WTC11 (cell line): ENCODE measurements at regions not wholly inside any gene's neighbourhood (a gene's known extent, or its start where the extent isn't known, plus 50 kb on each side); places are given as distances from the start of the nearest gene placed in this dataset.

Source experiments
- ATAC-seq: fragments of 200-7000 bp; cut with Tn5 transposase; 2 replicates; pipeline ENCODE4 v1.10.0; 2021; ENCODE audit warnings: mild to moderate bottlenecking, moderate library complexity
- CTCF ChIA-PET: fragments of 300-600 bp; sonication (Branson Sonifier 250); formaldehyde crosslinking; loops from one replicate; lab custom pipeline; 2021; ENCODE audit warnings: antibody characterized with exemption; lab: Charles Lee
- POLR2A ChIA-PET: fragments of 350-600 bp; sonication (Branson Sonifier 250); formaldehyde crosslinking; loops from one replicate; lab custom pipeline; 2021; ENCODE audit warnings: antibody characterized with exemption; lab: Charles Lee
- DNase-seq: peaks from one replicate; pipeline ENCODE4 v3.0.0; 2021; ENCODE audit warnings: low spot score
- H3K27ac Mint-ChIP-seq: 2 replicates; pipeline ENCODE4 v1.8.0; 2021; ENCODE audit warnings: mixed read lengths
- H3K27me3 Mint-ChIP-seq: 2 replicates; pipeline ENCODE4 v1.8.0; 2021; ENCODE audit warnings: low read depth, mild to moderate bottlenecking, moderate library complexity, mixed read lengths
- H3K36me3 Mint-ChIP-seq: 2 replicates; pipeline ENCODE4 v1.8.0; 2021; ENCODE audit warnings: mixed read lengths
- H3K4me1 Mint-ChIP-seq: 2 replicates; pipeline ENCODE4 v1.8.0; 2022; ENCODE audit warnings: mixed read lengths
- H3K4me3 Mint-ChIP-seq: 2 replicates; pipeline ENCODE4 v1.8.0; 2021; ENCODE audit warnings: mild to moderate bottlenecking, moderate library complexity, mixed read lengths
- H3K9me3 Mint-ChIP-seq: 2 replicates; pipeline ENCODE4 v1.8.0; 2021; ENCODE audit warnings: mixed read lengths
- ATF1 ChIP-seq: sonication (generic); formaldehyde crosslinking; IDR thresholded peaks from 2 replicates; pipeline ENCODE4 v1.8.1; 2023; ENCODE audit warnings: mild to moderate bottlenecking, moderate library complexity, missing genetic modification reagents
- ATF3 ChIP-seq: sonication (generic); formaldehyde crosslinking; conservative IDR thresholded peaks from 2 replicates; pipeline ENCODE4 v1.8.1; 2022; ENCODE audit warnings: mild to moderate bottlenecking, missing genetic modification reagents
- FOXP4 ChIP-seq: sonication (generic); formaldehyde crosslinking; IDR thresholded peaks from 2 replicates; pipeline ENCODE4 v1.8.0; 2022; ENCODE audit warnings: mild to moderate bottlenecking, missing genetic modification reagents
- KAT7 ChIP-seq: sonication (generic); formaldehyde crosslinking; IDR thresholded peaks from 2 replicates; pipeline ENCODE4 v1.8.1; 2023; ENCODE audit warnings: missing genetic modification reagents, mild to moderate bottlenecking, borderline replicate concordance
- MXD4 ChIP-seq: fragments of 250-450 bp; sonication (Bioruptor Pico); IDR thresholded peaks from 2 replicates; pipeline ENCODE4 v1.8.0; 2021; ENCODE audit warnings: mild to moderate bottlenecking, moderate library complexity, borderline replicate concordance
- NFYB ChIP-seq: sonication (generic); formaldehyde crosslinking; conservative IDR thresholded peaks from 2 replicates; pipeline ENCODE4 v1.8.0; 2022; ENCODE audit warnings: low read depth, missing genetic modification reagents
- RORB ChIP-seq: fragments of 250-450 bp; sonication (Bioruptor Pico); IDR thresholded peaks from 2 replicates; pipeline ENCODE4 v1.9.0; 2021; ENCODE audit warnings: mild to moderate bottlenecking
- SOX15 ChIP-seq: fragments of 250-450 bp; sonication (Bioruptor Pico); IDR thresholded peaks from 2 replicates; pipeline ENCODE4 v1.9.0; 2021; ENCODE audit warnings: mild to moderate bottlenecking
- SP1 ChIP-seq: sonication (generic); formaldehyde crosslinking; conservative IDR thresholded peaks from 2 replicates; pipeline ENCODE4 v1.8.1; 2022; ENCODE audit warnings: missing genetic modification reagents
- TEAD4 ChIP-seq: sonication (generic); formaldehyde crosslinking; IDR thresholded peaks from 2 replicates; pipeline ENCODE4 v1.8.0; 2022; ENCODE audit warnings: mild to moderate bottlenecking, missing genetic modification reagents
- TP53 ChIP-seq: sonication (generic); formaldehyde crosslinking; IDR thresholded peaks from 2 replicates; pipeline ENCODE4 v1.8.1; 2023; ENCODE audit warnings: mild to moderate bottlenecking, missing genetic modification reagents
- ZMAT4 ChIP-seq: fragments of 250-450 bp; sonication (Bioruptor Pico); IDR thresholded peaks from 2 replicates; pipeline ENCODE4 v1.9.0; 2021; ENCODE audit warnings: mild to moderate bottlenecking
- TF ChIP-seq, protein P1 (sequence below): fragments of 250-450 bp; sonication (Bioruptor Pico); IDR thresholded peaks from 2 replicates; pipeline ENCODE4 v1.9.0; 2021; ENCODE audit warnings: mild to moderate bottlenecking, borderline replicate concordance
- TF ChIP-seq, protein P2 (sequence below): sonication (generic); formaldehyde crosslinking; IDR thresholded peaks from 2 replicates; pipeline ENCODE4 v1.8.1; 2022; ENCODE audit warnings: low read depth, mild to moderate bottlenecking, moderate library complexity, missing genetic modification reagents, borderline replicate concordance
- TF ChIP-seq, protein P3 (sequence below): fragments of 200-600 bp; IDR thresholded peaks from 2 replicates; pipeline ENCODE4 v1.8.0; 2022; ENCODE audit warnings: antibody characterized with exemption
- TF ChIP-seq, protein P4 (sequence below): fragments of 250-450 bp; sonication (Bioruptor Pico); conservative IDR thresholded peaks from 2 replicates; pipeline ENCODE4 v1.9.0; 2021; ENCODE audit warnings: mild to moderate bottlenecking

DNA sequence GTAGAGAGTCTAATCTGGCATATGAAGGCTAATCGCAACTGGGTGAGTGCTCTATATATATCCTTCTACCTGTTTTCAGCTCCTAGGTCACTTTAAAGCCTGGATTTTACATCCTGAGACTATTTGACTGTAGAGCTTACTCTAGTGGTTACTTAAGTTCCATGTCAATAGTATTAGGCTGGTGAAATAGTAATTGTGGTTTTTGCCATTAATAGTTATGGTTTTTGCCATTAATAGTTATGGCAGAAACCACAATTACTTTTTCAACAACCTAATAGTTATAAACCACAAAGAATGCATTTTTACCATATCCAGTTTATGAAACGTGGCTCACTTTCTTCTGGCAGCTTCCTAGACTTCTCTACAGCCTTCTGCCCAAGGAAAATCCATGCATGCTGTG lies 263.1 kb upstream of the KIAA1217 start:
- no peak for ATAC-seq
- H3K36me3 Mint-ChIP-seq, result no peaks in the 10 kb centered on the region
- ChIA-PET CTCF (no interaction called here), POLR2A (no interaction called here)
- H3K4me3 Mint-ChIP-seq, result no peak overlapping the region
- no peaks in the 10 kb centered on the region for H3K4me1 Mint-ChIP-seq
- no peak overlapping the region for H3K27ac Mint-ChIP-seq
- no peak for DNase-seq
- TF ChIP-seq ZMAT4 (no peak), SOX15 (CRISPR knock-in tag) (no peak), ATF3 (CRISPR knock-in tag) (no peak), SP1 (CRISPR knock-in tag) (no peak), TEAD4 (CRISPR knock-in tag) (no peak), TP53 (no peak)
- TF ChIP-seq, protein P1, sequence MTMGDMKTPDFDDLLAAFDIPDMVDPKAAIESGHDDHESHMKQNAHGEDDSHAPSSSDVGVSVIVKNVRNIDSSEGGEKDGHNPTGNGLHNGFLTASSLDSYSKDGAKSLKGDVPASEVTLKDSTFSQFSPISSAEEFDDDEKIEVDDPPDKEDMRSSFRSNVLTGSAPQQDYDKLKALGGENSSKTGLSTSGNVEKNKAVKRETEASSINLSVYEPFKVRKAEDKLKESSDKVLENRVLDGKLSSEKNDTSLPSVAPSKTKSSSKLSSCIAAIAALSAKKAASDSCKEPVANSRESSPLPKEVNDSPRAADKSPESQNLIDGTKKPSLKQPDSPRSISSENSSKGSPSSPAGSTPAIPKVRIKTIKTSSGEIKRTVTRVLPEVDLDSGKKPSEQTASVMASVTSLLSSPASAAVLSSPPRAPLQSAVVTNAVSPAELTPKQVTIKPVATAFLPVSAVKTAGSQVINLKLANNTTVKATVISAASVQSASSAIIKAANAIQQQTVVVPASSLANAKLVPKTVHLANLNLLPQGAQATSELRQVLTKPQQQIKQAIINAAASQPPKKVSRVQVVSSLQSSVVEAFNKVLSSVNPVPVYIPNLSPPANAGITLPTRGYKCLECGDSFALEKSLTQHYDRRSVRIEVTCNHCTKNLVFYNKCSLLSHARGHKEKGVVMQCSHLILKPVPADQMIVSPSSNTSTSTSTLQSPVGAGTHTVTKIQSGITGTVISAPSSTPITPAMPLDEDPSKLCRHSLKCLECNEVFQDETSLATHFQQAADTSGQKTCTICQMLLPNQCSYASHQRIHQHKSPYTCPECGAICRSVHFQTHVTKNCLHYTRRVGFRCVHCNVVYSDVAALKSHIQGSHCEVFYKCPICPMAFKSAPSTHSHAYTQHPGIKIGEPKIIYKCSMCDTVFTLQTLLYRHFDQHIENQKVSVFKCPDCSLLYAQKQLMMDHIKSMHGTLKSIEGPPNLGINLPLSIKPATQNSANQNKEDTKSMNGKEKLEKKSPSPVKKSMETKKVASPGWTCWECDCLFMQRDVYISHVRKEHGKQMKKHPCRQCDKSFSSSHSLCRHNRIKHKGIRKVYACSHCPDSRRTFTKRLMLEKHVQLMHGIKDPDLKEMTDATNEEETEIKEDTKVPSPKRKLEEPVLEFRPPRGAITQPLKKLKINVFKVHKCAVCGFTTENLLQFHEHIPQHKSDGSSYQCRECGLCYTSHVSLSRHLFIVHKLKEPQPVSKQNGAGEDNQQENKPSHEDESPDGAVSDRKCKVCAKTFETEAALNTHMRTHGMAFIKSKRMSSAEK (CRISPR knock-in tag), result no peak
- TF ChIP-seq, protein P2, sequence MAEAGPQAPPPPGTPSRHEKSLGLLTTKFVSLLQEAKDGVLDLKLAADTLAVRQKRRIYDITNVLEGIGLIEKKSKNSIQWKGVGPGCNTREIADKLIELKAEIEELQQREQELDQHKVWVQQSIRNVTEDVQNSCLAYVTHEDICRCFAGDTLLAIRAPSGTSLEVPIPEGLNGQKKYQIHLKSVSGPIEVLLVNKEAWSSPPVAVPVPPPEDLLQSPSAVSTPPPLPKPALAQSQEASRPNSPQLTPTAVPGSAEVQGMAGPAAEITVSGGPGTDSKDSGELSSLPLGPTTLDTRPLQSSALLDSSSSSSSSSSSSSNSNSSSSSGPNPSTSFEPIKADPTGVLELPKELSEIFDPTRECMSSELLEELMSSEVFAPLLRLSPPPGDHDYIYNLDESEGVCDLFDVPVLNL (CRISPR knock-in tag), result no peak
- TF ChIP-seq, protein P3, sequence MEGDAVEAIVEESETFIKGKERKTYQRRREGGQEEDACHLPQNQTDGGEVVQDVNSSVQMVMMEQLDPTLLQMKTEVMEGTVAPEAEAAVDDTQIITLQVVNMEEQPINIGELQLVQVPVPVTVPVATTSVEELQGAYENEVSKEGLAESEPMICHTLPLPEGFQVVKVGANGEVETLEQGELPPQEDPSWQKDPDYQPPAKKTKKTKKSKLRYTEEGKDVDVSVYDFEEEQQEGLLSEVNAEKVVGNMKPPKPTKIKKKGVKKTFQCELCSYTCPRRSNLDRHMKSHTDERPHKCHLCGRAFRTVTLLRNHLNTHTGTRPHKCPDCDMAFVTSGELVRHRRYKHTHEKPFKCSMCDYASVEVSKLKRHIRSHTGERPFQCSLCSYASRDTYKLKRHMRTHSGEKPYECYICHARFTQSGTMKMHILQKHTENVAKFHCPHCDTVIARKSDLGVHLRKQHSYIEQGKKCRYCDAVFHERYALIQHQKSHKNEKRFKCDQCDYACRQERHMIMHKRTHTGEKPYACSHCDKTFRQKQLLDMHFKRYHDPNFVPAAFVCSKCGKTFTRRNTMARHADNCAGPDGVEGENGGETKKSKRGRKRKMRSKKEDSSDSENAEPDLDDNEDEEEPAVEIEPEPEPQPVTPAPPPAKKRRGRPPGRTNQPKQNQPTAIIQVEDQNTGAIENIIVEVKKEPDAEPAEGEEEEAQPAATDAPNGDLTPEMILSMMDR, result no peak
- no peaks in the 10 kb centered on the region for H3K9me3 Mint-ChIP-seq
- no peaks in the 10 kb centered on the region for H3K27me3 Mint-ChIP-seq

GRCh38 chr10:23951841-23952240 lies 257.1 kb upstream of the KIAA1217 start:
- ChIA-PET POLR2A (no interaction called here), CTCF (no interaction called here)
- no peak for ATAC-seq
- Mint-ChIP-seq H3K4me1 (no peaks in the 10 kb centered on the region), H3K9me3 (peaks cover 20% of the 10 kb centered on the region), H3K4me3 (no peak overlapping the region), H3K27ac (no peak overlapping the region), H3K27me3 (peaks cover 4% of the 10 kb centered on the region; the same call in 1 of the 2 replicates), H3K36me3 (peaks cover 7% of the 10 kb centered on the region; the same call in 1 of the 2 replicates)
- DNase-seq, result no peak
- TF ChIP-seq, protein P1 (CRISPR knock-in tag), result no peak
- TF ChIP-seq, protein P2 (CRISPR knock-in tag), result no peak
- no peak for TF ChIP-seq KAT7 (CRISPR knock-in tag)
- TF ChIP-seq NFYB (CRISPR knock-in tag), result no peak
- TF ChIP-seq FOXP4, result no peak
- no peak for TF ChIP-seq SP1 (CRISPR knock-in tag)
- TF ChIP-seq ATF1, result no peak
- TF ChIP-seq, protein P4, sequence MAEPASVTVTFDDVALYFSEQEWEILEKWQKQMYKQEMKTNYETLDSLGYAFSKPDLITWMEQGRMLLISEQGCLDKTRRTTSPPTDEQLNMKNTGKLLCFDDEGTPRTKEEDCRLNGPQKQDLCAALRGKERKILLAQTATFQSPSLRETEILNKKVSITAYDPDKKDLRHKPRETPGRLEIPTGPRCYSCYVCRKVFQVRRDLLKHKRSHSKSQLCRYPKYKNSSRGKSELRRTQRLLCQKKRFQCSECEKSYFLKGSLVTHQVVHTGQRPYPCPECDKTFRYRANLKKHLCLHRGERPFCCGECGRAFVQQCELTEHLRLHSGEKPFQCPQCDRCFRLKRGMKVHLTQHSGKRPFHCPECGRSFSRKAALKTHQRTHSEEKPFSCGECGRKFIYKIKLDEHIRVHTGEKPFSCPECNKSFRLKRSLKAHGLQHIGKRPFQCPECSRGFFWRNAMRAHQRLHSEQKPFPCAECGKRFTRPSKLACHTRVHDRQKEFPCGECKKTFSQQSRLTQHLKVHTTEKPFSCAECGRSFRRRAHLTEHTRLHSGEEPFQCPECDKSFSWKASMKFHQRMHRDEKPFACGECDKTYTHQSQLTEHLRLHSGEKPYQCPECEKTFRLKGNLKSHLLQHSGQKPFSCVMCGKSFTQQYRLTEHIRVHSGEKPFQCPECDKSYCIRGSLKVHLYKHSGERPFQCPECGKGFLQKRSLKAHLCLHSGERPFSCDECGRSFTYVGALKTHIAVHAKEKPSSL (CRISPR knock-in tag), result no peak
- no peak for TF ChIP-seq MXD4
- no peak for TF ChIP-seq RORB (CRISPR knock-in tag)
